HepG2 (cell line): ENCODE measurements at regions not wholly inside any gene's neighbourhood (a gene's known extent, or its start where the extent isn't known, plus 50 kb on each side); places are given as distances from the start of the nearest gene placed in this dataset.

Experiments
- BRCA1 ChIP-seq: sonication (generic); formaldehyde crosslinking; IDR thresholded peaks from 2 replicates; pipeline ENCODE4 v1.4.0; 2020; ENCODE audit warnings: missing genetic modification reagents
- FOXO1 ChIP-seq: sonication (generic); formaldehyde crosslinking; IDR thresholded peaks from 2 replicates; pipeline ENCODE4 v1.4.0; 2020; ENCODE audit warnings: missing genetic modification reagents
- HIVEP1 ChIP-seq: sonication (generic); formaldehyde crosslinking; IDR thresholded peaks from 2 replicates; pipeline ENCODE4 v1.4.0; 2020; ENCODE audit warnings: mild to moderate bottlenecking, missing genetic modification reagents
- KIAA2018 ChIP-seq: sonication (generic); formaldehyde crosslinking; IDR thresholded peaks from 2 replicates; pipeline ENCODE4 v1.5.0; 2020; ENCODE audit warnings: mild to moderate bottlenecking, missing genetic modification reagents, borderline replicate concordance
- MIER2 ChIP-seq: IDR thresholded peaks from 2 replicates; pipeline ENCODE4 v1.6.1; 2016; ENCODE audit warnings: missing biosample characterization, missing genetic modification reagents
- PRDM4 ChIP-seq: sonication (generic); formaldehyde crosslinking; IDR thresholded peaks from 2 replicates; pipeline ENCODE4 v1.9.0; 2021; ENCODE audit warnings: missing genetic modification reagents, borderline replicate concordance
- RERE ChIP-seq: IDR thresholded peaks from 2 replicates; pipeline ENCODE4 v1.6.1; 2016; ENCODE audit warnings: low read depth, missing genetic modification reagents, missing compliant biosample characterization
- ZFY ChIP-seq: sonication (generic); formaldehyde crosslinking; IDR thresholded peaks from 2 replicates; pipeline ENCODE4 v1.4.0; 2020; ENCODE audit warnings: missing genetic modification reagents
- ZIK1 ChIP-seq: sonication (generic); formaldehyde crosslinking; IDR thresholded peaks from 2 replicates; pipeline ENCODE4 v1.5.0; 2020; ENCODE audit warnings: mild to moderate bottlenecking, low read depth, missing genetic modification reagents, borderline replicate concordance
- ZNF605 ChIP-seq: sonication (generic); formaldehyde crosslinking; IDR thresholded peaks from 2 replicates; pipeline ENCODE4 v1.8.0; 2022; ENCODE audit warnings: mild to moderate bottlenecking, missing genetic modification reagents
- ZNF607 ChIP-seq: sonication (generic); formaldehyde crosslinking; IDR thresholded peaks from 2 replicates; pipeline ENCODE4 v1.5.1; 2020; ENCODE audit warnings: missing genetic modification reagents, mild to moderate bottlenecking, borderline replicate concordance

- no peak for TF ChIP-seq BRCA1 (CRISPR knock-in tag)
- no peak for TF ChIP-seq ZNF607
- TF ChIP-seq RERE (CRISPR knock-in tag) = no peak; the same call in 1 of the 2 replicates
- TF ChIP-seq MIER2 (CRISPR knock-in tag) = no peak
- no peak for TF ChIP-seq HIVEP1
- peak; percentile 42; the same call in 1 of the 2 replicates for TF ChIP-seq FOXO1 (CRISPR knock-in tag)
- TF ChIP-seq PRDM4 (CRISPR knock-in tag) = no peak
- TF ChIP-seq ZIK1 = no peak
- peak; percentile 50; the same call in 1 of the 2 replicates for TF ChIP-seq ZFY (CRISPR knock-in tag)
- no peak for TF ChIP-seq ZNF605
- no peak for TF ChIP-seq KIAA2018
Measured at GRCh38 chr2:172270278-172271079, 156.9 kb upstream of the ITGA6 start (continued).
